ENCODE measurements at regions not wholly inside any gene's neighbourhood (a gene's known extent, or its start where the extent isn't known, plus 50 kb on each side); places are given as distances from the start of the nearest gene placed in this dataset.

GRCh38 chr17:77654850-77655249 is 303.7 kb upstream of the TNRC6C start:
- TF ChIP-seq POLR2A (IDR thresholded peaks at IDR 0.05) (no peak), CTCF (IDR thresholded peaks at IDR 0.05) (no peak)
